ENCODE measurements at regions not wholly inside any gene's neighbourhood (a gene's known extent, or its start where the extent isn't known, plus 50 kb on each side); places are given as distances from the start of the nearest gene placed in this dataset.
"Not testable (repeated sequence)": the region's sequence is repeated elsewhere in the genome, so short reads cannot be mapped to it uniquely, and the experiment has no call there.

- DNase-seq: not testable (repeated sequence)
Observed at GRCh38 chr7:66459783-66460413, 168.8 kb upstream of the KCTD7 start.

DNA sequence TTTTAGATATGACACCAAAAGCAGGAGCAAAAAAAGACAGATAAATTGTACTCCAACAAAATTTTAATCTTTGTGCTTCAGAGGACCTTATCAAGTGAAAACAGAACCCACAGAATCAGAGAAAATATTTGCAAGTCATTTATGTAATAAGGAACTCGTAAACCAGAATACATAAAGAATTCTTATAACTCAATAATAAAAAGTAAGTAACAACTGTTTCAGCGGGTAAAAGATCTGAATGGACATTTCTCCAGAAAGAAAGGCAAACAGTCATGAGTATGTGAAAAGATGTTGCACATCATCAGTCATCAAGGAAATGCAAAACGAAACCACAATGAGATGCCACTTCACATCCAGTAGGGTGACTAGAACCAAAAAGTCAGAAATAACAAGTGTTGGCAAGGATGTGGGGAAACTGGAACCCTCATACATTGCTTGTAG is 167.7 kb upstream of the KCTD7 start:
- no peak for DNase-seq

- not testable (repeated sequence) for DNase-seq
Observed at GRCh38 chr7:66461397-66461796, 167.3 kb upstream of the KCTD7 start.

GRCh38 chr7:66462831-66463230 is 165.8 kb upstream of the KCTD7 start:
- DNase-seq: not testable (repeated sequence)

GRCh38 chr7:66464059-66464458 is 164.6 kb upstream of the KCTD7 start:
- DNase-seq: no peak

GRCh38 chr7:66466081-66466600 is 162.5 kb upstream of the KCTD7 start:
- DNase-seq: no peak

DNA sequence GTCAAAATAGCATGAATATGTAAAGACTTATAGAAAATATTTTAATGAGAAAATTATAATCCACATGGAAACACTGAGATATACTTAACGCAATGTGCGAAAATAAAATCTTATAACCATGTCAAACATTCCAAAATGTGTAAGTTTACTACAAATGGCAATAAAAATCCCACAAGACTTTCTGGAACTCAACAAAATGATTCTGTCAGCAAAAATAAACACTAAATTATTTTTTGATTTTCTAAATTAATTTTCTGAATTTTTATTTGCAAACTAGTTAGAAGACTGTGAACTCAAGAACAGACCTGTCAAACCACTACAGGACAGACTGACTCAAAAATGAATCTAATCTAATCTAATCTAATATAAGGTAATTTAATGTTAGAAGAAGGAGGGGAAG is 160.8 kb upstream of the KCTD7 start:
- no peak for DNase-seq

GRCh38 chr7:66473064-66473463 is 155.6 kb upstream of the KCTD7 start:
- not testable (repeated sequence) for DNase-seq

- no peak for DNase-seq
Observed at GRCh38 chr7:66474441-66474840, 154.2 kb upstream of the KCTD7 start.

DNA sequence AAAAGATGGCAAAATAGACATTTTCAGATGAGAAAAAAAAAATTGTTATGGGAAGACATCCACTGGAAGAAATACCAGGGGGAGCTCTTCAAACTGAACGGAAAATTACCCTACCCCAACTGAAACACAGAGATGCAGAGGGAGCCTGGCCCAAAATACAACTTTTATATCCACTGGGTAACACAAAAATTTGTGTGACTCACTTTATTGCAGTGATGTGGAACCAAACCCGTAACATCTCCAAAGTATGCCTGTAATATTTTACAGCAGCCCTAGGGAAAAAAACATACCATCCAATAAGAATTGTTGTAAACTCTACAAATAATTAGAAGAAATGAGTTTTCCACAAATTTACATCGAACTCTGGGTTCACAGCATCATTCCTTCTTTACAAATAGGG is 152.6 kb upstream of the KCTD7 start:
- not testable (repeated sequence) for DNase-seq

- DNase-seq: not testable (repeated sequence)
Observed at GRCh38 chr7:66477822-66478397, 150.8 kb upstream of the KCTD7 start.

DNA sequence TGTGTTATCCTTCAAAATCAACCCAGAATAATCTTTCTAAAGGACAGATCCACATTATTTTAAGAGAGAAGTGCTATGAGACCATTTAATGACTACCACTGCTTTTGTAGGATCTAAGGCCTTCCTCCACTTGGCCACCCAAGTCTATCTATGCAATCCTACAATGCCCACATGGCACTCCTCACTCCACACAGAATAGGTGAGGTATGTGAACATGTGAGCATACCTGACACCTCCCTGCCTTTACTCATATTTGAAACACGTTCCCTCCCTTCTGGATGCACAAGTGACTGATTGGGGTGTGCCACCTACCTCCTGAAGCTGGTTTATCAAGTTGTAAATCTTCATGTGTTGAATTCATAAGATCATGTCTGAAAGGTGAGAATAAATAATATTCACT is 147.5 kb upstream of the KCTD7 start:
- DNase-seq: not testable (repeated sequence)

DNA sequence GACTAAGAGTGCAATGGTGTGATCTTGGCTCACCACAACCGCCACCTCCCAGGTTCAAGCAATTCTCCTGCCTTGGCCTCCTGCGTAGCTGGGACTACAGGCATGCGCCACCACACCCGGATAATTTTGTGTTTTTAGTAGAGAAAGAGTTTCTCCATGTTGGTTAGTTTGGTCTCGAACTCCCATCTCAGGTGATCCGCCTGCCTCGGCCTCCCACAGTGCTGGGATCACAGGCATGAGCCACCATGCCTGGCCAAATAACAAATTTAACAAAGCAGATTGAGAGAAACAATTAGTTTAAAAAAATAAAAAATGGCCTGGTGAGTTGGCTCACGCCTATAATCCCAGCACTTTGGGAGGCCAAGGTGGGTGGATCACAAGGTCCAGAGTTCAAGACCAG is 139.6 kb upstream of the KCTD7 start:
- DNase-seq: not testable (repeated sequence)

DNA sequence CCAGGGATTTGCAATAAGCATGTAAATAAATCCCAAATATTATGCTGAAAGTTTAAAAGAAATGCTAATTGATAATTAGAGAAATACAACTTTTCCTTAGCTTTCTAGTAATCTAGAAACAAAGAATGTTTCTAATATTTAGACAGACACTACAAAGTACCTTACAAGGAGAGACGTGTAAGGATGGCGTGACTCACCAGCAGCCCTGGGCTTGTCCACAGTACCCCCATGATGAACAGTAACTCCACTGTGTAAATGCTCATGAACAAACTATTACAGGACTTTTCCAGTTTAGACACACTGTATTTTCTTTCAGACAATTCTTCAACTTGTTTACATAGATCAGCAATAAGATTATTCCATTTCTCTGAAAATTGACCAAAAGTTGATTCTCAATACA is 138.9 kb upstream of the KCTD7 start:
- DNase-seq: not testable (repeated sequence)

DNA sequence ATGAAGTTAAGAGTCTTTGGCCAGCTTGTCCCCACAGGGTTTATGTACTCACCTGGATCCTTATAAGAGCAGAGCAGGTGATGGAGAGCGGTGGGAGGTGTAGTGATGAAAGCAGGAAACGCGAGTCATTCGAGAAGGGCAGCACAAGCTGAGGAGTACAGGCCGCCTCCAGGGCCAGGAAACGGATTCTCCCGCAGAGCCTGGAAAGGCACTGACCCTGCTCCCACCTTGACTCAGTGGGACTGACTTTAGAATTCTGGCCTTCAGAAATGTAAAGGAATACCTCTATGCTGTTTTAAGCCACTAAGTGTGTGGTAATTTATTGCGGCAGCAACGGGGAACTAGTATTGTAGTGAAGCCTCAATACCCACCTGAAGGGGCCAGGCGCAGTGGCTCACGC is 137.7 kb upstream of the KCTD7 start:
- not testable (repeated sequence) for DNase-seq

DNA sequence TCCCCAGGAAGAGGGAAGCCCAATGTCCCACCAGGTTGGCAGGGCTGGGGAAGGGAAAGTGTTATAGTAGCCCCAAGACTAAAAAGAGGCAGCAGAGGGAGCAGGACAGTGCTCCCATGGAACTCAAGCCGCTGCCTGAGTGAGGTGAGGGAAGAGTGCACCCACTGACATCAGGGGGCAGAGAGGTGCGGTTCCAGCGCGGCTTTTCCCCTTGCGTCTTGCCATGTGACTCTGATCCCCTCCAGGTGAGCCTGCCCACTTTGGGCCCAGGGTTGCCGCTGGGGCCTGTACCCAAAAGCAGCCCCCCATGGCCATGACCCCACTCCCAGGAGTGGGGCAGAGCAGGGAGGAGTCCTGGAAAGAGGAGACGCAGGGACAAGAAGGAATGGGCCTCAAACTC is 136.3 kb upstream of the KCTD7 start:
- DNase-seq: not testable (repeated sequence)

- DNase-seq: peak; percentile 96
Observed at GRCh38 chr7:66493235-66494205, 135.2 kb upstream of the KCTD7 start.

DNA sequence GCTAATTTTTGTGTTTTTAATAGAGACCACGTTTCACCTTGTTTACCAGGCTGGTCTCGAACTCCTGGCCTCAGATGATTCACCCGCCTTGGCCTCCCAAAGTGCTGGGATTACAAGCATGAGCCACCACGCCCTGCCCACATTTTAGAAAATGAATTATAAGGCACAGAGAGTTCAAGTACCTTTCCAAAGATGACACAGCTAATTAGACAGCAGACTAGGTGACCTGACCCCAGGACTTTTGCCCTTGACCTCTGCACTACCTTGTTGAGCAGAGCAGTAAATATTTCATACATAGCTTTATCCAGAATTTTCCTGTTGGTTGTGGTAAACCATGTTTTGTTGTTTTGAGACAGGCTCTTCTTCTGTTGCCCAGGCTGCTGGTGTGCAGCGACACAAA is 131.3 kb upstream of the KCTD7 start:
- DNase-seq: no peak

DNA sequence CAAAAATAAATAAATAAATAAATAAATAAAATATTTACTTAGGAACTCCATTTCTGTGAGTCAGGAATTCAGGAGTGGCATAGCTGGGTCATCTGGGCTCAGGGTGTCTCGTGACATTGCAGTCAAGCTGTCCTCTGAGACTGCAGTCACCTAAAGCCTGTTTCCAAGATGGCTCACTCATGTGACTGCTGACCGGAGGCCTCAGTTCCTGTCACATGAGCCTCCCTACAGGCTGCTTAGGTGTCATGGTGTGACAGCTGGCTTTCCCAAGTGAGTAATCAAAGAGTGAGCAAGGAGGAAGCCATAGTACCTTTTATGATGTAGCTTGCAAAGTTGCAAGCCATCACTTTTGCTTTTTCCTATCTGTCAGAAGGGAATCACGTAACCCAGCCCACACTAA is 128.6 kb upstream of the KCTD7 start:
- DNase-seq: peak; percentile 40

- DNase-seq: no peak
Observed at GRCh38 chr7:66502230-66503035, 126.2 kb upstream of the KCTD7 start.

GRCh38 chr7:66503036-66503370 is 125.7 kb upstream of the KCTD7 start:
- DNase-seq: no peak

DNA sequence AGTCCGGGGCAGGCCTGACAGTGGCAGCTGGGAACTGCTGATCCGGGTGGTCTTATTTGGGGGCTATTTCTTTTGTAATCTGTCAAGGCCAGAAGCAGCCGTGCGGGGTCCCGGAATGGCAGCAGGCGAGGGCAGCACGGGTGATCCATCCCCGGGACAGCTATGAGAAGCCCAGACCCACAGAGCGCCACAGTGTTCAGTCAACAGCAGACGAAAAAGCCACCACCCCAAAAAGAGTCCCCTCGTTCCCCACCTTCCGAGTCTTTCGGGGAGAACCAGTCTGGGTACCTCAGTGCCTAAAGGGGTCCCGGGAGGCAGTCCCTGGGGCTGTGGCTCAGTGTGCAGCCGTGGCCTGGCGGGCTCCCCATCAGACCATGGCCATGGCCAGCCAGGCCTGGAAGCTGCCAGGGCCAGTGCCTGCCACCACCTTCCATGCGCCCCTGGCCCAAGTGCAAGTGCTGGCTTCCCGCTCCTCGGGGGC is 125.1 kb upstream of the KCTD7 start:
- DNase-seq: no peak

GRCh38 chr7:66504131-66504530 is 124.5 kb upstream of the KCTD7 start:
- DNase-seq: no peak
